HEK293 (cell line): ENCODE measurements at regions not wholly inside any gene's neighbourhood (a gene's known extent, or its start where the extent isn't known, plus 50 kb on each side); places are given as distances from the start of the nearest gene placed in this dataset.

ENCODE experiments used
- CTCF ChIA-PET: fragments of 350-600 bp; formaldehyde crosslinking; extraction: SDS; loops from one replicate; lab custom pipeline; 2021; ENCODE audit warnings: antibody characterized with exemption; lab: Yijun Ruan, JAX
- POLR2A ChIA-PET: fragments of 300-600 bp; formaldehyde crosslinking; extraction: SDS; loops from one replicate; lab custom pipeline; 2020; ENCODE audit warnings: antibody characterized with exemption, inconsistent platforms; lab: Yijun Ruan, JAX
- H3K27ac ChIP-seq: fragments of 200-500 bp; sonication (Bioruptor generic); 2 replicates; pipeline ENCODE4 v1.5.1; 2014; ENCODE audit warnings: low read depth, low read length, control low read depth, inconsistent platforms; ENCODE audit errors: extremely low read depth
- H3K36me3 ChIP-seq, 2 experiments: fragments of 200-500 bp in 1 of 2; sonication (Bioruptor generic) in 1 of 2; 1 replicate in 1 of 2; 2 replicates in 1 of 2; pipeline ENCODE4 v1.5.1; 2014 to 2017; ENCODE audit warnings: inconsistent platforms in 2 of 2, low read length in 2 of 2; ENCODE audit not compliant: control insufficient read depth in 2 of 2, insufficient read depth in 1 of 2
- H3K4me1 ChIP-seq: fragments of 200-500 bp; sonication (Bioruptor generic); 2 replicates; pipeline ENCODE4 v1.5.1; 2014; ENCODE audit warnings: mild to moderate bottlenecking, low read length, inconsistent platforms; ENCODE audit not compliant: control insufficient read depth, insufficient read depth
- H3K4me3 ChIP-seq: 2 replicates; pipeline ENCODE4 v1.5.1; 2011; ENCODE audit warnings: low read depth, mild to moderate bottlenecking, control low read depth, low read length, moderate library complexity
- H3K9me3 ChIP-seq: fragments of 200-500 bp; sonication (Bioruptor generic); 2 replicates; pipeline ENCODE4 v1.5.1; 2014; ENCODE audit warnings: low read depth, low read length, inconsistent platforms; ENCODE audit not compliant: control insufficient read depth, insufficient read depth
- BCL11B ChIP-seq: fragments of 450-650 bp; formaldehyde crosslinking; IDR thresholded peaks from 2 replicates; pipeline ENCODE4 v1.5.1; 2016; ENCODE audit warnings: low read depth, missing biosample characterization, missing genetic modification characterization
- GFI1B ChIP-seq: fragments of 450-650 bp; formaldehyde crosslinking; IDR thresholded peaks from 2 replicates; pipeline ENCODE4 v1.5.1; 2016; ENCODE audit warnings: missing biosample characterization, missing genetic modification characterization
- HOXA7 ChIP-seq: sonication (generic); formaldehyde crosslinking; IDR thresholded peaks from 2 replicates; pipeline ENCODE4 v1.8.1; 2022; ENCODE audit warnings: missing genetic modification reagents, borderline replicate concordance
- KLF1 ChIP-seq: fragments of 450-650 bp; formaldehyde crosslinking; IDR thresholded peaks from 2 replicates; pipeline ENCODE4 v1.5.1; 2016; ENCODE audit warnings: missing biosample characterization, missing genetic modification characterization
- KLF10 ChIP-seq: fragments of 450-650 bp; IDR thresholded peaks from 2 replicates; pipeline ENCODE4 v1.5.1; 2018; ENCODE audit warnings: missing biosample characterization, mild to moderate bottlenecking, missing genetic modification characterization
- MEIS1 ChIP-seq: sonication (generic); formaldehyde crosslinking; IDR thresholded peaks from 2 replicates; pipeline ENCODE4 v1.8.1; 2022; ENCODE audit warnings: missing genetic modification reagents, mild to moderate bottlenecking, borderline replicate concordance
- SCRT2 ChIP-seq: fragments of 450-650 bp; formaldehyde crosslinking; IDR thresholded peaks from 2 replicates; pipeline ENCODE4 v1.5.1; 2016; ENCODE audit warnings: missing biosample characterization, missing genetic modification characterization
- ZBTB1 ChIP-seq: fragments of 450-650 bp; formaldehyde crosslinking; IDR thresholded peaks from 2 replicates; pipeline ENCODE4 v1.5.1; 2016; ENCODE audit warnings: missing biosample characterization, missing genetic modification characterization
- ZBTB8A ChIP-seq: fragments of 450-650 bp; formaldehyde crosslinking; IDR thresholded peaks from 2 replicates; pipeline ENCODE4 v1.5.1; 2016; ENCODE audit warnings: missing biosample characterization, missing genetic modification characterization
- ZEB2 ChIP-seq: fragments of 450-650 bp; formaldehyde crosslinking; IDR thresholded peaks from 2 replicates; pipeline ENCODE4 v1.5.1; 2016; ENCODE audit warnings: missing biosample characterization, missing genetic modification characterization
- ZIC2 ChIP-seq: fragments of 450-650 bp; formaldehyde crosslinking; IDR thresholded peaks from 2 replicates; pipeline ENCODE4 v1.5.1; 2016; ENCODE audit warnings: missing biosample characterization, missing genetic modification characterization
- ZNF175 ChIP-seq: fragments of 450-650 bp; formaldehyde crosslinking; IDR thresholded peaks from 2 replicates; pipeline ENCODE4 v1.5.1; 2016; ENCODE audit warnings: missing biosample characterization, missing genetic modification characterization
- ZNF324 ChIP-seq: fragments of 450-650 bp; formaldehyde crosslinking; IDR thresholded peaks from 2 replicates; pipeline ENCODE4 v1.5.1; 2016; ENCODE audit warnings: missing biosample characterization, missing genetic modification characterization
- ZNF394 ChIP-seq: fragments of 450-650 bp; formaldehyde crosslinking; IDR thresholded peaks from 2 replicates; pipeline ENCODE4 v1.5.1; 2016; ENCODE audit warnings: missing biosample characterization, missing genetic modification characterization, mild to moderate bottlenecking, moderate library complexity, borderline replicate concordance
- ZNF585B ChIP-seq: fragments of 450-650 bp; formaldehyde crosslinking; IDR thresholded peaks from 2 replicates; pipeline ENCODE4 v1.5.1; 2016; ENCODE audit warnings: missing biosample characterization, missing genetic modification characterization
- ZNF677 ChIP-seq: fragments of 450-650 bp; IDR thresholded peaks from 2 replicates; pipeline ENCODE4 v1.5.0; 2018; ENCODE audit warnings: missing biosample characterization, mild to moderate bottlenecking, missing genetic modification characterization, moderate library complexity
- ZNF792 ChIP-seq: fragments of 450-650 bp; formaldehyde crosslinking; IDR thresholded peaks from 2 replicates; pipeline ENCODE4 v1.5.1; 2016; ENCODE audit warnings: missing biosample characterization, missing genetic modification characterization
- ZNF837 ChIP-seq: fragments of 450-650 bp; formaldehyde crosslinking; IDR thresholded peaks from 2 replicates; pipeline ENCODE4 v1.5.1; 2016; ENCODE audit warnings: missing biosample characterization, missing genetic modification characterization
- TF ChIP-seq, protein P1 (sequence below): fragments of 450-650 bp; formaldehyde crosslinking; IDR thresholded peaks from 2 replicates; pipeline ENCODE4 v1.5.1; 2017; ENCODE audit warnings: missing biosample characterization, missing genetic modification characterization
- TF ChIP-seq, protein P2 (sequence below): fragments of 450-650 bp; formaldehyde crosslinking; IDR thresholded peaks from 2 replicates; pipeline ENCODE4 v1.5.1; 2016; ENCODE audit warnings: missing biosample characterization, missing genetic modification characterization
- TF ChIP-seq, protein P3 (sequence below): fragments of 450-650 bp; formaldehyde crosslinking; IDR thresholded peaks from 2 replicates; pipeline ENCODE4 v1.5.1; 2016; ENCODE audit warnings: missing biosample characterization, missing genetic modification characterization
- TF ChIP-seq, protein P4 (sequence below): fragments of 450-650 bp; formaldehyde crosslinking; IDR thresholded peaks from 2 replicates; pipeline ENCODE4 v1.5.1; 2016; ENCODE audit warnings: missing biosample characterization, missing genetic modification characterization
- TF ChIP-seq, protein P5 (sequence below): fragments of 450-650 bp; IDR thresholded peaks from 2 replicates; pipeline ENCODE4 v1.5.1; 2018; ENCODE audit warnings: missing biosample characterization, missing genetic modification characterization

DNA sequence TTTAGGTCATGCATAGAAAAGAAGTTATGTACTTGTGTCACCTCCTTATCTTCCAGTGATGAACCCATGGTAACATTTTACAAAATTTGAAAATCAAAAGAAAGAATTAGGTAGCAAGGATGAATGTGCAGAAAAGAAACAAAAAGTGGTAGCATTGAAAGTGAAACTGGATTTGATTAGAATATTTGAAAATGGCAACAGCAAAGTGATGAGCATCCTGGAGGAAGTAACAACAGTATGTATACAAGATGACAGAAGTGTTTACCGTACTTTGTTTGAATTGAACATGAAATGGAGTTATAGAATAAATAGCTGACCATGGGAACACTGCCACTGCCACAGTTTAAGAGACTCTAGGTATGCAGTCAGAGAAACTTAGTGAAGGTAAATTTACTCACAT lies 1313.1 kb downstream of the CDH11 start (continued):
- TF ChIP-seq, protein P1, sequence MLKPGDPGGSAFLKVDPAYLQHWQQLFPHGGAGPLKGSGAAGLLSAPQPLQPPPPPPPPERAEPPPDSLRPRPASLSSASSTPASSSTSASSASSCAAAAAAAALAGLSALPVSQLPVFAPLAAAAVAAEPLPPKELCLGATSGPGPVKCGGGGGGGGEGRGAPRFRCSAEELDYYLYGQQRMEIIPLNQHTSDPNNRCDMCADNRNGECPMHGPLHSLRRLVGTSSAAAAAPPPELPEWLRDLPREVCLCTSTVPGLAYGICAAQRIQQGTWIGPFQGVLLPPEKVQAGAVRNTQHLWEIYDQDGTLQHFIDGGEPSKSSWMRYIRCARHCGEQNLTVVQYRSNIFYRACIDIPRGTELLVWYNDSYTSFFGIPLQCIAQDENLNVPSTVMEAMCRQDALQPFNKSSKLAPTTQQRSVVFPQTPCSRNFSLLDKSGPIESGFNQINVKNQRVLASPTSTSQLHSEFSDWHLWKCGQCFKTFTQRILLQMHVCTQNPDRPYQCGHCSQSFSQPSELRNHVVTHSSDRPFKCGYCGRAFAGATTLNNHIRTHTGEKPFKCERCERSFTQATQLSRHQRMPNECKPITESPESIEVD (tag by site-specific recombination), result no peak
- no peak for TF ChIP-seq MEIS1

DNA sequence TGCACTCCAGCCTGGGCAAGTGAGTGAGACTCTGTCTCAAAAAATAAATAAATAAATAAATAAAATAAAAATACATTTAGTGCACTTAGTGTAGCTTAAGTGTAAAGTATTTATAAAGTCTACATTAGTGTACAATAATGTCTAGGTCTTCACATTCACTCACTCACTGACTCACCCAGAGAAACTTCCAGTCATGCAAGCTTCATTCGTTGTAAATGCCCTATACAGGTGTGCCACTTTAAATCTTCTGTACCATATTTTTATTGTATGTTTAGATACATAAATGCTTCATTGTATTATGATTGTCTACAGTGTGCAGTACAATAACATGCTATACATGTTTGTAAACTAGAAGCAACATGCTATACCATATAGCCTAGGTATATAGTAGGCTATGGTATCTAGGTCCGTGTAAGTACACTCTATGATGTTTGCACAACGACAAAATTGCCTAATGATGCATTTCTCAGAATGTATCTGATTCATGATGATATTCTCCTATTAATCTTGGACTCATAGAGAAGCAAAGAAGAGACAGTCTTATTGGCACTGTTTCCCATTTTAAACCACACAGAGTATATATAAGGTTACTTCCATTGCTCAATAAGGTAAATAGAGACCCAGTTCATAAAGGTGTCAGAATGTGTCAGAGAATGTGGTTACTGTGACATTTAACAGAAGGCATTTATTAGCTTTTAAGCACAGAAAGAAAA lies 1314.9 kb downstream of the CDH11 start:
- no peaks in the 10 kb centered on the region for H3K36me3 ChIP-seq
- no peak overlapping the region for H3K27ac ChIP-seq
- no peak overlapping the region for H3K4me3 ChIP-seq
- no peaks in the 10 kb centered on the region for H3K4me1 ChIP-seq
- POLR2A ChIA-PET, result no interaction called here
- TF ChIP-seq ZBTB1 (tag by site-specific recombination), result no peak
- TF ChIP-seq ZEB2 (tag by site-specific recombination), result no peak
- no peak for TF ChIP-seq ZNF175
- TF ChIP-seq ZIC2, result no peak
- TF ChIP-seq KLF1, result no peak
- no peak for TF ChIP-seq BCL11B (tag by site-specific recombination)
- no peak for TF ChIP-seq HOXA7 (CRISPR knock-in tag)
- TF ChIP-seq, protein P2, sequence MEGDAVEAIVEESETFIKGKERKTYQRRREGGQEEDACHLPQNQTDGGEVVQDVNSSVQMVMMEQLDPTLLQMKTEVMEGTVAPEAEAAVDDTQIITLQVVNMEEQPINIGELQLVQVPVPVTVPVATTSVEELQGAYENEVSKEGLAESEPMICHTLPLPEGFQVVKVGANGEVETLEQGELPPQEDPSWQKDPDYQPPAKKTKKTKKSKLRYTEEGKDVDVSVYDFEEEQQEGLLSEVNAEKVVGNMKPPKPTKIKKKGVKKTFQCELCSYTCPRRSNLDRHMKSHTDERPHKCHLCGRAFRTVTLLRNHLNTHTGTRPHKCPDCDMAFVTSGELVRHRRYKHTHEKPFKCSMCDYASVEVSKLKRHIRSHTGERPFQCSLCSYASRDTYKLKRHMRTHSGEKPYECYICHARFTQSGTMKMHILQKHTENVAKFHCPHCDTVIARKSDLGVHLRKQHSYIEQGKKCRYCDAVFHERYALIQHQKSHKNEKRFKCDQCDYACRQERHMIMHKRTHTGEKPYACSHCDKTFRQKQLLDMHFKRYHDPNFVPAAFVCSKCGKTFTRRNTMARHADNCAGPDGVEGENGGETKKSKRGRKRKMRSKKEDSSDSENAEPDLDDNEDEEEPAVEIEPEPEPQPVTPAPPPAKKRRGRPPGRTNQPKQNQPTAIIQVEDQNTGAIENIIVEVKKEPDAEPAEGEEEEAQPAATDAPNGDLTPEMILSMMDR (tag by site-specific recombination), result no peak
- TF ChIP-seq ZBTB8A (tag by site-specific recombination), result no peak
- TF ChIP-seq, protein P3, sequence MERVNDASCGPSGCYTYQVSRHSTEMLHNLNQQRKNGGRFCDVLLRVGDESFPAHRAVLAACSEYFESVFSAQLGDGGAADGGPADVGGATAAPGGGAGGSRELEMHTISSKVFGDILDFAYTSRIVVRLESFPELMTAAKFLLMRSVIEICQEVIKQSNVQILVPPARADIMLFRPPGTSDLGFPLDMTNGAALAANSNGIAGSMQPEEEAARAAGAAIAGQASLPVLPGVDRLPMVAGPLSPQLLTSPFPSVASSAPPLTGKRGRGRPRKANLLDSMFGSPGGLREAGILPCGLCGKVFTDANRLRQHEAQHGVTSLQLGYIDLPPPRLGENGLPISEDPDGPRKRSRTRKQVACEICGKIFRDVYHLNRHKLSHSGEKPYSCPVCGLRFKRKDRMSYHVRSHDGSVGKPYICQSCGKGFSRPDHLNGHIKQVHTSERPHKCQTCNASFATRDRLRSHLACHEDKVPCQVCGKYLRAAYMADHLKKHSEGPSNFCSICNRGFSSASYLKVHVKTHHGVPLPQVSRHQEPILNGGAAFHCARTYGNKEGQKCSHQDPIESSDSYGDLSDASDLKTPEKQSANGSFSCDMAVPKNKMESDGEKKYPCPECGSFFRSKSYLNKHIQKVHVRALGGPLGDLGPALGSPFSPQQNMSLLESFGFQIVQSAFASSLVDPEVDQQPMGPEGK (tag by site-specific recombination), result no peak
- TF ChIP-seq SCRT2 (tag by site-specific recombination), result no peak
- TF ChIP-seq, protein P4, sequence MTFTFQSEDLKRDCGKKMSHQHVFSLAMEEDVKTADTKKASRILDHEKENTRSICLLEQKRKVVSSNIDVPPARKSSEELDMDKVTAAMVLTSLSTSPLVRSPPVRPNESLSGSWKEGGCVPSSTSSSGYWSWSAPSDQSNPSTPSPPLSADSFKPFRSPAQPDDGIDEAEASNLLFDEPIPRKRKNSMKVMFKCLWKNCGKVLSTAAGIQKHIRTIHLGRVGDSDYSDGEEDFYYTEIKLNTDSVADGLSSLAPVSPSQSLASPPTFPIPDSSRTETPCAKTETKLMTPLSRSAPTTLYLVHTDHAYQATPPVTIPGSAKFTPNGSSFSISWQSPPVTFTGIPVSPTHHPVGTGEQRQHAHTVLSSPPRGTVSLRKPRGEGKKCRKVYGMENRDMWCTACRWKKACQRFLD (tag by site-specific recombination), result no peak
- TF ChIP-seq ZNF677 (tag by site-specific recombination), result no peak
- TF ChIP-seq GFI1B (tag by site-specific recombination), result no peak
- TF ChIP-seq, all 188 proteins: peak for 0
- H3K9me3 ChIP-seq, result no peaks in the 10 kb centered on the region
- CTCF ChIA-PET, result no interaction called here

DNA sequence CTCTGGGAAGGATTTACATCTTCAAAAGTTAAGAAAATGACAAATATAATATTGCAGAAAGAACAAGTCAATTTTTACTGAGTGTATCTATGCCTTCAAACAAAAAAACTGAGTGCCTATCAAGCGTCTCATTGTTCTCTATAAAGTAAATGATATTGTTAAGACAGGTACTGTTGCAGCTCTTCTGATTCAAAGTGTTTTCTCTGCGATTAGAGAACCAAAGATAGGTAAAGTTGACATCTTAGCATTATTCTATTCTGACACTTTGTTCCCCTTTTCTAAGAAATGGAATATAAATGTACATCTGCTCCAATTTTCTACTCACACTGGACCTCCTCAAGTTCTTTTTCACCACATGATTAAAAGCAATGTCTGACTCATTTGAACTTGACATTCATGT lies 1317.7 kb downstream of the CDH11 start:
- H3K4me3 ChIP-seq, result no peak overlapping the region
- H3K27ac ChIP-seq, result no peak overlapping the region
- no peaks in the 10 kb centered on the region for H3K9me3 ChIP-seq
- H3K4me1 ChIP-seq, result no peaks in the 10 kb centered on the region
- H3K36me3 ChIP-seq, result no peaks in the 10 kb centered on the region
- ChIA-PET CTCF (interaction anchor here (0.6 kb wide), 1 partner anchor 1015 kb away, joined by 3 read pairs; no protein-coding TSS in a partner anchor), POLR2A (no interaction called here)
- TF ChIP-seq ZNF585B (tag by site-specific recombination) (no peak), ZNF837 (tag by site-specific recombination) (no peak), ZEB2 (tag by site-specific recombination) (no peak), KLF10 (tag by site-specific recombination) (no peak), ZNF324 (no peak), ZNF792 (tag by site-specific recombination) (no peak), ZNF394 (no peak)
- TF ChIP-seq, protein P5, sequence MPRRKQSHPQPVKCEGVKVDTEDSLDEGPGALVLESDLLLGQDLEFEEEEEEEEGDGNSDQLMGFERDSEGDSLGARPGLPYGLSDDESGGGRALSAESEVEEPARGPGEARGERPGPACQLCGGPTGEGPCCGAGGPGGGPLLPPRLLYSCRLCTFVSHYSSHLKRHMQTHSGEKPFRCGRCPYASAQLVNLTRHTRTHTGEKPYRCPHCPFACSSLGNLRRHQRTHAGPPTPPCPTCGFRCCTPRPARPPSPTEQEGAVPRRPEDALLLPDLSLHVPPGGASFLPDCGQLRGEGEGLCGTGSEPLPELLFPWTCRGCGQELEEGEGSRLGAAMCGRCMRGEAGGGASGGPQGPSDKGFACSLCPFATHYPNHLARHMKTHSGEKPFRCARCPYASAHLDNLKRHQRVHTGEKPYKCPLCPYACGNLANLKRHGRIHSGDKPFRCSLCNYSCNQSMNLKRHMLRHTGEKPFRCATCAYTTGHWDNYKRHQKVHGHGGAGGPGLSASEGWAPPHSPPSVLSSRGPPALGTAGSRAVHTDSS (tag by site-specific recombination), result no peak
